CD4-positive, alpha-beta T cell (primary cell): ENCODE measurements at regions not wholly inside any gene's neighbourhood (a gene's known extent, or its start where the extent isn't known, plus 50 kb on each side); places are given as distances from the start of the nearest gene placed in this dataset.

Experiments
- ATAC-seq: fragments of 200-7000 bp; cut with Tn5 transposase; one replicate; pipeline ENCODE4 v1.10.0; 2022; ENCODE audit warnings: mild to moderate bottlenecking; ENCODE audit not compliant: poor library complexity
- CTCF ChIA-PET: fragments of 350-600 bp; sonication (Branson Sonifier 250); formaldehyde crosslinking; loops from one replicate; lab custom pipeline; 2021; ENCODE audit warnings: antibody characterized with exemption, inconsistent platforms; lab: Charles Lee
- POLR2A ChIA-PET: fragments of 350-600 bp; sonication (Branson Sonifier 250); formaldehyde crosslinking; loops from one replicate; lab custom pipeline; 2021; ENCODE audit warnings: antibody characterized with exemption, inconsistent platforms; lab: Charles Lee
- DNase-seq, 14 experiments: peaks; one replicate each; pipeline ENCODE4 v3.0.0-alpha.2; 2013 to 2020; ENCODE audit warnings: mixed read lengths in 2 of 14
- H3K27ac ChIP-seq, 2 donors: one replicate each; pipeline versions ENCODE4 v1.5.1 to v1.7.0; 2013; ENCODE audit warnings: low read length in 2 of 2, low read depth in 1 of 2, mild to moderate bottlenecking in 1 of 2
- H3K27me3 ChIP-seq, 2 experiments: 1 replicate in 1 of 2; 2 replicates in 1 of 2; pipeline versions ENCODE4 v1.6.1 to v1.7.0; 2013; ENCODE audit warnings: low read length in 2 of 2, control low read depth in 1 of 2, mild to moderate bottlenecking in 1 of 2, moderate library complexity in 1 of 2; ENCODE audit not compliant: insufficient read depth in 2 of 2, control insufficient read depth in 1 of 2
- H3K36me3 ChIP-seq: one replicate; pipeline ENCODE4 v1.6.1; 2013; ENCODE audit warnings: low read length, control low read depth; ENCODE audit not compliant: insufficient read depth
- H3K4me1 ChIP-seq: one replicate; pipeline ENCODE4 v1.6.1; 2013; ENCODE audit warnings: low read length, control low read depth; ENCODE audit not compliant: insufficient read depth
- H3K4me3 ChIP-seq: one replicate; pipeline ENCODE4 v1.5.1; 2013; ENCODE audit warnings: mild to moderate bottlenecking, low read length, moderate library complexity
- H3K9me3 ChIP-seq, 2 experiments: 1 replicate in 1 of 2; 2 replicates in 1 of 2; pipeline versions ENCODE4 v1.6.1 to v1.7.0; 2013; ENCODE audit warnings: low read length in 2 of 2, mild to moderate bottlenecking in 2 of 2, control low read depth in 1 of 2, moderate library complexity in 1 of 2; ENCODE audit not compliant: control insufficient read depth in 1 of 2, insufficient read depth in 1 of 2
- H3K27ac Mint-ChIP-seq: one replicate; pipeline ENCODE4 v1.8.0; 2020; ENCODE audit warnings: mixed read lengths
- H3K27me3 Mint-ChIP-seq: one replicate; pipeline ENCODE4 v1.8.0; 2021; ENCODE audit warnings: mixed read lengths
- H3K36me3 Mint-ChIP-seq: one replicate; pipeline ENCODE4 v1.8.0; 2021; ENCODE audit warnings: low read depth, mixed read lengths
- H3K4me1 Mint-ChIP-seq: one replicate; pipeline ENCODE4 v1.8.0; 2021; ENCODE audit warnings: low read depth, mixed read lengths
- H3K4me3 Mint-ChIP-seq: one replicate; pipeline ENCODE4 v1.8.0; 2020; ENCODE audit warnings: mild to moderate bottlenecking, mixed read lengths
- H3K9me3 Mint-ChIP-seq: one replicate; pipeline ENCODE4 v1.8.0; 2020; ENCODE audit warnings: mixed read lengths
- CTCF ChIP-seq: fragments of 200-600 bp; IDR thresholded peaks from one replicate; pipeline ENCODE4 v1.8.0; 2022; ENCODE audit warnings: antibody characterized with exemption, mild to moderate bottlenecking
- intact Hi-C, 2 experiments: fragments of 100-400 bp; cut with DNase I in 1 of 2; cut with micrococcal nuclease in 1 of 2; formaldehyde crosslinking; loops; one replicate each; pipeline versions ENCODE4 v1.15.1 to v1.9.0; 2023 to 2025; cut with DNase I, micrococcal nuclease

- Mint-ChIP-seq H3K36me3 (no peaks in the 10 kb centered on the region), H3K27me3 (no peaks in the 10 kb centered on the region), H3K4me3 (no peak overlapping the region), H3K27ac (no peak overlapping the region), H3K9me3 (no peaks in the 10 kb centered on the region), H3K4me1 (peaks cover 3% of the 10 kb centered on the region)
- DNase-seq (no peak), ATAC-seq (no peak)
- Histone ChIP-seq H3K9me3 (no peaks in the 10 kb centered on the region), H3K36me3 (no peaks in the 10 kb centered on the region), H3K4me1 (no peaks in the 10 kb centered on the region), H3K27me3 (no peaks in the 10 kb centered on the region), H3K4me3 (no peak overlapping the region), H3K27ac (no peak overlapping the region)
- ChIA-PET CTCF (no interaction called here), POLR2A (no interaction called here)
- TF ChIP-seq CTCF: no peak
- intact Hi-C loops: no loop called here
Measured at GRCh38 chrX:13196782-13197181, 123.1 kb downstream of the ATXN3L start.

GRCh38 chrX:13195340-13195739, 124.5 kb downstream of the ATXN3L start:
- Histone ChIP-seq H3K36me3 (no peaks in the 10 kb centered on the region), H3K27me3 (no peaks in the 10 kb centered on the region), H3K9me3 (no peaks in the 10 kb centered on the region), H3K27ac (no peak overlapping the region), H3K4me1 (no peaks in the 10 kb centered on the region), H3K4me3 (no peak overlapping the region)
- no peak for DNase-seq
- H3K4me1 Mint-ChIP-seq: peaks cover 3% of the 10 kb centered on the region
- H3K36me3 Mint-ChIP-seq: no peaks in the 10 kb centered on the region
- H3K9me3 Mint-ChIP-seq: no peaks in the 10 kb centered on the region
- H3K27ac Mint-ChIP-seq: no peak overlapping the region
- ChIA-PET POLR2A (no interaction called here), CTCF (no interaction called here)
- ATAC-seq: no peak
- no peaks in the 10 kb centered on the region for H3K27me3 Mint-ChIP-seq
- no peak for TF ChIP-seq CTCF
- intact Hi-C loops: no loop called here
- H3K4me3 Mint-ChIP-seq: no peak overlapping the region

GRCh38 chrX:13194291-13195103, 125.4 kb downstream of the ATXN3L start:
- no peak for DNase-seq
- Mint-ChIP-seq H3K4me1 (peaks cover 3% of the 10 kb centered on the region), H3K9me3 (no peaks in the 10 kb centered on the region), H3K27me3 (no peaks in the 10 kb centered on the region), H3K27ac (no peak overlapping the region), H3K4me3 (no peak overlapping the region), H3K36me3 (no peaks in the 10 kb centered on the region)
- ChIA-PET POLR2A (no interaction called here), CTCF (no interaction called here)
- intact Hi-C loops: no loop called here
- H3K4me1 ChIP-seq: no peaks in the 10 kb centered on the region
- H3K4me3 ChIP-seq: no peak overlapping the region
- H3K36me3 ChIP-seq: no peaks in the 10 kb centered on the region
- H3K27ac ChIP-seq: no peak overlapping the region
- H3K9me3 ChIP-seq: no peaks in the 10 kb centered on the region
- H3K27me3 ChIP-seq: no peaks in the 10 kb centered on the region
- no peak for TF ChIP-seq CTCF
- no peak for ATAC-seq
